ENCODE measurements at regions not wholly inside any gene's neighbourhood (a gene's known extent, or its start where the extent isn't known, plus 50 kb on each side); places are given as distances from the start of the nearest gene placed in this dataset.

GRCh38 chr2:146916914-146917313 is 927.9 kb upstream of the ACVR2A start:
- no peak for TF ChIP-seq CTCF (IDR thresholded peaks at IDR 0.05)
- no peak for TF ChIP-seq SIN3A (IDR thresholded peaks at IDR 0.05; ENCODE audit: borderline replicate concordance, insufficient read depth, low read depth, low read length)
- TF ChIP-seq POLR2AphosphoS5 (IDR thresholded peaks at IDR 0.05; ENCODE audit: low read depth, low read length), result no peak
